ENCODE measurements at regions not wholly inside any gene's neighbourhood (a gene's known extent, or its start where the extent isn't known, plus 50 kb on each side); places are given as distances from the start of the nearest gene placed in this dataset.
"Not testable (repeated sequence)": the region's sequence is repeated elsewhere in the genome, so short reads cannot be mapped to it uniquely, and the experiment has no call there.

DNA sequence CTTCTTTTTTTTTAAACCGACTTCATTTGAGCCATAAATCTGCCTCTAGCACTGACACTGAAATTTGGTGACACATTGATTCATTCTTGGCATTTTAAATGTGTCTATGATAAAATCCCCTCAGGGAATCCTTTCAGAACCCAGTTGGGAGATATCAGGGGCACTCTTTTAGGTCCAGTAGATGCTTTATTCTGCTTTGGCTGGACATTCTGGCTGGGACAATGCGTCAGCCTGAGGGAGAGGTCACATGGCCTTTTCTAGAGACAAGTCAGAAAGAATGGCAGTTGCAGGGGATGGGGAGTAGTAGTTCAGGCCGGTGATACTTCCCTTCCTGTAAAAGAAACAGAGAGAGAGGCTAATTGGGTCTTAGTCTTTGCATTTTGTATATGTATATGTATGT, 63.1 kb downstream of the TRIM43 start:
- not testable (repeated sequence) for DNase-seq

DNA sequence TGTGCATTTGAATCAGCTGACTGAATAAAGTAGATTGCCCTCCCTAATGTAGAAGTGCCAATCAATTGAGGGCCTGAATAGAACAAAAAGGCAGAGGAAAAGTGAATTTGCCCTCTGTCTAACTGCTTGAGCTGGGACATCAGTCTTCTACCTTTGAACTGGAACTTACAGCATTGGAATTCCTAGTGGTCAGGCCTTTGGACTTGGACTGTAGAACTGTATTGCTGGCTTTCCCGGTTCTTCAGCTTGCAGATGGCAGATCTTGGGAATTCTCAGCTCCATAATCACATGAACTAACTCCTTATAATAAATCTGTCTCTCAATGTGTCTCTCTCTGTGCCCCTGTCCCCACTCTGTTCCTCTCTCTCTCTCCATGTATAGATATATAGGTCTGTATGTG, 64.8 kb downstream of the TRIM43 start:
- not testable (repeated sequence) for DNase-seq

DNA sequence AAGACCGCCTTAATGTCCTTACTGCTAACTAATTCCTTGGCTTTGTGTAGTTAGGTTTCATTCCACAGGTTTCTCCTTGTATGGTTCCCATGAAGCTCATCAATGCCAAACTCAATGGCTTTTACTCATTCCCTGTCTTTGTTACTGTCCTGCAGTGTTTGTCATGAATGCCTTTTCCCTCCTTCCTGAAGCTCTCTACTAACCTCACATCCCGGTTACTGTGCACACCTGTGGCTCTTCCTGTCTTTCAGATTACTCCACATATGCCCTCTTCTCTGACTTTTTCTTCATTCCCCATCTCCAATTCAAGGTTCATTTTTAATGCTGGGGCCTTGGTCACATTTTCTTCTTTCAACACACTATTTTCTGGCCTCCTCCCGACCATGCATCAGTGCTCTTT, 66.1 kb downstream of the TRIM43 start:
- not testable (repeated sequence) for DNase-seq

DNA sequence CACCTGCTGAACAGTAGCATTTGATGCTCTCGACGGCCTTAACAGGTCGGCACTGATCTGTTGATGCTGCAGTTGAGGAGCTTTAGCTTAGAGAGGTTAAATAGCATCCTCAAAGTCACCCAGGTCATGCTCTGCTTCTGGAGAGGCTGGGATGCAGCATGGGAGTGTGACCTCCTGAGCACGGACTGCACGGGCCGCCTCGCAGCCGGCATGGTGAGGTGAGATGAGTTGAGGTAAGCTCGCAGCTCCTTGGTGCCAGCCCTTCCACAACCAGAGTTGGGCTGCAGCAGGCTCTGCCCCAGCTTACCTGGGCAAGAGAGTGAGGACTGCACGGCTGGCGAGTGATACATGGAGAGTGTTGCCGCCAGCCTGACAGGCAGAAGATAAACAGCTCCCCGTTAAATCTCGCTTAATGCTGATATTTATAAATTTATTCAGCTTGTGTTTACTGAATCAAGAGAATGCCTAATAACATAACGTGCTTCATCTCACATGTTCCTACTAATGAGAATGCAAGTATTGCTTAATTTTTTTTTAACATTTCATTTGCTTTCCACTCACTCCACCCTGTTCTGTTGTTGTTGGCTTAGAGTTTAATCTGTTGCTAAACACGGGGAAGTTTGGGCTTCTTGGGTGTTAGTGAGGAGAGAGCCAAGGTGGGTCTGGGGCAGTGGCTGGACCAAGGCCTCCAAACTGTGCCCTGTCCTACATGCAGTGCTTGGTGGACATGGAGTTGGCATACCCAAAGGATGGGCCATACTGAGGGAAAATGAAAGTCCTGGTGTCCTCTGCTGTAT, 69.2 kb downstream of the TRIM43 start:
- DNase-seq = not testable (repeated sequence)

DNA sequence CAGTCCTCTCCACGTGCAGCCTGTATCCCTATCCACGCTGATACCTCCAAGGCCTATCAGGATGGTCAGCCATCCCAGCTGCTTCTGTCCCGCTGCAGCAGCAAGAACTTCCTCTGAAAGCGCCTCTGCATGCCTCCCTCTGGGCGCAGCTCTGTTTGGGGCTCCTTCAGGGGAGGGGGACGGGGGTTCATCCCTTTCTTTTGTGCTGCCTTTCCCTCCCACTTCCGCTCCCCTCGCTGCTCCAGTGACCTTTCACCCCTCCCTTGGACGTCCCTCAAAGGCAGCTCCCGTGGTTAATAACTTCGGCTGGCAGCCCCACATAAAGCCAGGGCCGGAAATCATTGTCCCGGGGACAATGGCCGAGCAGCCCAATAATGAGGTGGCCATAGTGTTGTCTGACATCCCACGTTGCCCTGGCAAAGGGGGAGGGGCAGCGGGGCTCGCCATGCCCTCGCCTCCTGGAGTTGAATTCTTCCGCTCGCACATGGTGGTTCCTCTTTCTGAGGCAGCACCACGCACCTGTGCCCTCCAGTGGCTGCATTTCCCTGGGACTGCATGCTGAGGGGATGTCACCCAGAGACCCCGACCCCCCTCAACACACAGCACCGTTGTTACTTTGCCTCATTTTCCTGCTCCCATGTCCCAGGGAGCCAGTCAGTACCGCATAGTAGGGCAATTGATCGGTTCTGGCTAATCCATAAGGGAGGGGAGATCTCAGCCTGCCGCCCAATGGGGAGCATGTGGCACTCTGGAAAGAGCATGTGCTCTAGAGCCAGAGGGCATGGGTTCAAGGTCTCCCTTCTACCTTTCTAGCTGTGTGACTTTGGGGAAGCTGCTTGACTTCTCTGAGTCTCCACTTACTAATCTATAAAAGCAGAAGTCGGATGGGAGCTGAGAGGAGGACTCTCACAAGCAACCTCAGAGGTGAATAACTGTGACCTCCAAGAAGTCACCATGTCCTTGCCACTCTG, 72.0 kb downstream of the TRIM43 start:
- not testable (repeated sequence) for DNase-seq

DNA sequence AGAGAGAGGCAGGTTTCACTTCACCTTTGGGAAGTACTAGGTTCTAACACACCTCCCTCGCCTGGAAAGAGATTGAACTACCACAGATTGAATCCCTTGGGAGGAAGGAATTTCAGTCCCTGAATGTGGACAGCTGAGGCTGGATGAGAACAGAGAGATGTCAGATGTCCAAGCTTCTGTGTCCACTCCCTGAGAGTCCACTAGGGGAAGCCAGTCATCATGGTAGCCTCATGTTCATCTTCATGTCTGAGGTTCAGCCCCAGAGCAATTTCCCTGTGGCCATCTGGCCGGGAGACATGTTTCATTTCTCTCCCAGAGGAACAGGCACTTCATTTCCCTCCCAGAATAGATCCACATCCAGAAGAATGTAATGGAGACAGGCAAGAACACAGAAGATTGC, 74.8 kb downstream of the TRIM43 start:
- DNase-seq = not testable (repeated sequence)

DNA sequence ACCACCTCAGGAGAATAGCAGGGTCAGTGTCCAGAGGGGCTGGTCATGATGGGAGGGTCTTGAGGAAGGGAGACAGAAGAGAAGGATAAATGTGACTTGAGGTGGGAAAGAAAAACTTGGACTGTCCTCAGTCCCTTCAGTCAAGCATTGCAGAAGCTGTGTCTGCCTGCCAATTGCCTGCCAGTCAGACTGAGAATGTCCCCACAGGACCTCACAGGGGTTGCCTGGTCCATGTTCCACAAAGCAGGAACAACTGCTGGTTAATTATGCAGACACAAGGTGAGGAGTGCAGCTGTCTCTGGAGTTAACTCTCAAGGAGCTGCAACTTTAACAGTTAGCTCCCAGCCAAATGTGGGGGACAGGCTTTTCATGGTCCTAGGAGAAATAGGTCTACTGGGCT, 75.7 kb downstream of the TRIM43 start:
- no peak for DNase-seq

DNA sequence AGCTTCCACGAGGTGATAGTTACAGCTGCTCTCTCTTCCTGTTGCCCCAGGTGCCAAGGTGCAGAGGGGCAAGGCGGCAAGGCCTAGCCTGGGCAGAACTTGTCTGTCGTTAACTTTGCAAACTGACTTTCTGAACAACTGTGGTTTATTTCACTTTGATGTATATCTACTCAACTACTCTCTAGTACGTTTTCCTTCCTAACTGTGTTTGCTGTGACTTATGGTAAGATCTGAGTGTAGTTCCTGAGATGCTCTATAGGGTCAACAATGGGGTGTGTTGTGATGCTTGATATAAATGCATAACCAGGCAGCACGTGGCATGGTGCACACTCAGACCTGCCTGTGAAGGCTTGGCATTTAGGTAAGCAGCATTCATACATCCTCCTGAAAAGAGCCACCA, 77.1 kb downstream of the TRIM43 start:
- not testable (repeated sequence) for DNase-seq

DNA sequence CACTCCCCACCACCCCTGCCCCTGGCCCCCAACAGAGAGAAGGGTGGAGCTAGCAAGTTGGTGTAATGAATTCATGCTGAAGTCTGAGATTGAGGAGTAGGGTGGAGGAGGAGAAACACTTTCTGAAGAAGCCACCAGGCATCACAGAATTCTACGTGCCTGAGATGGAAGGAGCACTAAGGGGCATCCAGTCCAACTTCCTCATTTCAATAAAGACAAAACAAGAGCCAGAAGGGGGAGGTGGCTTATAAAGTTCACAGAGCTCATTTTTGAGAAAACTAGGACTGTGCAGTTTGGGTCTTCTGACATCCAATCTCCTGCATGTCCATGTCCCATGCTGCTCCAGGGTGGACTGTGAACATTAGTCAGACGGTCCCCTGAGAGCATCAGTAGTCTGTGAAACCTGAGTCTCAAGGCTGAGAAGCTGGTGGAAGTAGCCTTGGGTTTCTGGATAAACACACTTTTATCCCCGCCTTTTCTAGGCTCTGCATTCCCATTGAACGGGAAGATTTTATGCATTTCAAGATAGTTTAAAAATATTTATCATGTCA, 77.7 kb downstream of the TRIM43 start:
- DNase-seq = no peak

DNA sequence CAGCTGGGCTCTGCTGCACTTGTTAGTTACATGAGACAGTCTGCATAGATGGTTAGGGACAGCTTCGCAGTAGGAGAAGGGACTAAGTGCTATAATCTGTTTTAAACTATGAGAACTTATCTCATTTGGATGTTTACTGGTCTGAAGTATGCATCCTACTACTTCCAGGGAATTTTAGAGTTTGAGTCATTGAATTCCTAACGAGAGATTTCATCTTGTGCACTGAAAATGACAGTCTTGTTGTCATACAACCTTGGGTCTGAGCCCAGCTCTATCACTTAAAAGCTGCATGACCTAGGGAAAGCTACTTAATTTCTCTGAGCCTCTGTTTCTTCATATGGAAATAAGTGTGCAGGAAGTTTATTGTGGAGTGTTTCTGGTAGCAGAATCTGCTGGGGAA, 78.4 kb downstream of the TRIM43 start:
- DNase-seq = no peak

DNA sequence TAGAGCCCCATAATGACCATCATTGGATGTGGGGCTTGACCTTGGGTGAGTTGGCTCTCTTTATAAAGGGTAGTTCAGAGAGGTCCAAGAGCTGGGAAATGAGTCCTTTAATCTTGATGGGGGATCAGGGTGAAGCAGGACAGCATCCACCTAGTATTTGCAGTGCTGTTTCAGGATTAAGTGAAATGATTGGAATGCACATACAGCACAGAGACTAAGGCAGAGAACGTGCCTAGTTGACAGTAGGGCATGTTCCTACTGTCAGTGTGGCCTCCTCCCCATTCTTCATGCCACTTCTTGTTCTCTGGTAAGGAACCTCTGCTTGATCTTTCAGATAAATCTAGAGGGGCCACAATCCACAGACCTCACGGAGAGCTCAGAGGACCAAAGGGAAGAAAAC, 78.9 kb downstream of the TRIM43 start:
- DNase-seq = no peak

DNA sequence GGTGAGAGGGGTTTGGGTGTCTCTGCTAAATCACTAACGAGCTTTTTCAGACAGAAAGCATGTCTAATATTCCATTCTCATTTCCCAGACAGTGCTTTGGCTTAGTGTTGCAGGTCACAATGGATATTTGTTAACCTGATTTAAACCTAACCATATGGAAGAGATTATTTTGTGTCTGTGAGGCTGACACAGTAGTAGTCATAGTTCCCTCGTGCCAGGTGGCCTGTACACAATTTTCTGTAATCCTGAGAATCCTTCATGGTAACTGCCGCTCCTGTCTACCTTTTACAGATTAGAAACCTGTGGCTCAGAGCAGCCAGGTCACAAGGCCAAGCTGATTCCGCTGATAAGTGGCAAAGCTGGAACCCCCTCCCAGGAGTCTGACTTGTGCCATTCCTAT, 79.4 kb downstream of the TRIM43 start:
- not testable (repeated sequence) for DNase-seq

DNA sequence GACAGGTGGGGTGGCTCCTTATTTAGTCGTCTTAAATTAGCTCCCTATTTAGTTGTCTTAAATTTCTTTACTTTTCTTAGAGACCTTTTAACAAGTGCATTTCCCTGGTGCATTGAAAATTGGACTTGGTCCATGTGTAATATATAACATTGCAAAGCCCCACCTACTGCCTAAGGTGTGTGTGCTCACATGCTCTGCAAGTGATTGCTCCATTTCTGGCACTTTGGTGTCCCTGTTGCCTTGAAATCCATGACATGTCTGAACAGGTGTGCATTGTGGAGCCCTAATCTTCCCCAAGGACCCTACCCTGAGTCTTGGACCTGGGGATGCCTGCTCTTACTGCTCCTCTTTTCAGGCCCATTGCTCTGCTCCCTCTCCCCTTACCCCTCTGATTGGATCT, 80.2 kb downstream of the TRIM43 start:
- DNase-seq = not testable (repeated sequence)

DNA sequence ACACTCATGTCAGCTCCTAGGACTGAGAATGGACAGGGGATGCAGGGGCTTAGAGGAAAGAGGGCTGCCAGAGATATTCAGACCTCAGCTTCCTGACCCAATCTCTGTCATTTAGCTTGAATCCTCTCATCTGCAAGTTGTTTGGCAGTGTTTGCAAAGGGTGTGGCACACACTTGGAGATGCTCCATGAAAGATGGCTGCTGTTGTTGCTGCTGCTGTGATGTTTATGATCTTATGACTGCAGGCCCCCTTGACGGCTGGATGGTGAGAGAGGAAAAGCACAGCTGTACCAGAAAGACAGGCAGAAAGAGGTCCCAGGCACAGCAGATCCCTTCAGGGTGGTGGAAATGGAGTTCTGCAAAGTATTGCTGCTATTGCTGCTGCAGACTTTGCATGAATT, 80.7 kb downstream of the TRIM43 start:
- not testable (repeated sequence) for DNase-seq

DNA sequence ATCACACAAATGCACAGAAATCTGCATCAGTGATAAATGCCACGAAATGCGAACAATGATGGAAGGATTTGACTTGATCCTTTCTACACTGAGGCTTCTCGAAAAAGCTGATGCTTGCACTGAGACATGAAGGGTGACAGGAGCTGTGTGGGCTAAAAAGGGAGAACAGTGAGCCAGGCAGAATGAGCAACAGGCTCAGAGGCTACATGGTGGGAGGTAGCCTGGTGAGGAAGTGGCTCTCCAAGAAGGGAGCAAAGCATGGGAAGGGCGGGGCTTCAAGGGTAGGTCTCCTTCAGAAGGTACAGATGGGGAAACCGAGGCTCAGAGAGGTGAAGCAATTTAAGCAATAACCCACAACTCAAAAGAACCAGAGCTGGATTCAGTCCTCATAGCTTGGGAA, 82.4 kb downstream of the TRIM43 start:
- no peak for DNase-seq

DNA sequence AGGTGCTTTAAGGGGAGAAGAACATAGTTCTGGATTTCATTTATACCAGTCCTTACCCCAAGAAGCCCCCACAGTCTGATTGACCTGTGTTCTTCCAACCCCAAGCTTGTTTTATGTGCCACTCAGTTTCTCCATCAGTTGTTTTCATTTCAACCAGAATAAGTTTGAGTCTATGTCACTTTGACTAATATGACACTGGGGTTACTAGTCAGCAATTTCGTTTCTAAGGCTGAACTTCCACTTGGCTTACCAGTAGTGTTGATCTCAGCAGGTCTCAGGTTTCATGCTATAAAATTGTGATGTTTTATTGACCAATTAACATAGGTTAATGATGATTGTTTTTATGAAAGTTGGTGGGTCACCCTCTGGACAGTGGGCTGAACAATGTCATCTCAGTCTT, 84.8 kb downstream of the TRIM43 start:
- DNase-seq = not testable (repeated sequence)

DNA sequence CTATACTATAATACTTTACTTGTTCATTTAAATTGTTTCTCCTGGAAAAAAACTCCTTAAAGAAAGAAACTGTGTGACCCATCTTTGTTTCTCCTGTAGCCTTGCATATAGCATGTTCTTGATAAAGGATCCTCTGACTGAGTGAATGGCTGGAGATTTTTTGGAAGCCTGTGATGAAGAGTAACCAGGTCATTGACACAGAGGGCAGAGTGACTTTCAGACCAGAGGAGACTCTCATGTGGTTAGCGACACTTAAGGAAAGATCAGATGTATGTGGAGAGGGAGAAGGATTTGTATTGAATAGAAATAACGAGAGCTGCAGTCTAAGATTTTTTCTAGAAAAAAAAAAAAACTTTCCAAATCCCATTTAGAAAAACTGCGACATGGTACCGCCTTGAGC, 85.5 kb downstream of the TRIM43 start:
- no peak for DNase-seq

DNA sequence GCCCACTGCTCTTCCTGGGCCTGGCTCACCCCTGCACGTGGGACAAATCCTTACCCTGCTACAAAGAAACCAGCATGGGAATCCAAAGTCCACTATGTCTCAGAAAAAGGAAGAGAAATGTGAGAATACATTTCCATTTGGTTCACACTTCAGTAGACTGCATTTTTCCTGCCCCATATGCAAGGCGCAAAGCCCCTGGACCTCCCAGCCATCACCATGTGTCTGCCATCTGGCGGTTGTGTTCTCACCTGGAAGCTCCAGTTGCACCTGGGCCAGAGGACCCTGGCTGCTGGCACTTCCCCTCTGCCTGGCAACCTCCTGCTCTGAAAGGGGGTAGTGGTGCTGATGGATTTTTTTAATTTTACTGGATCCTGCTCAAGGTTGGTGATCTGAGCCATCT, 86.0 kb downstream of the TRIM43 start:
- DNase-seq = not testable (repeated sequence)

DNA sequence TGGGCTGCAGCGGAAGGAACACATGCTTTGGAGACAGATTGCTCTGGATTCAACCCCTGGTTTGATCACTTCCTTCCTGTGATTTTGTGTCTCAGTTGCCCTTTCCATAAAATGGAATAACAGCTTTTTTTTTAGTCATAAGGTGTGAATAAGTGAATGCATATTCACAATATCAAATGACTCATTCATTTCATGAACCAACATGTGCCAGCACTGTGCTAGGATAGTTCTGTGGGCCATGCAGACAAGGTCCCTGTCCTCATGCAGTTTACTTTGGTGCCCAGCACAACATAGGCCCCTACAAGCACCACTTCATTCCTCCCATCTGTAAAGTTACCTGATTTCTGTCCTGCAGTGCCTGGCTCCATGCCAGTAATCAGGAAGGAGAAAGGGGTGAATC, 89.4 kb downstream of the TRIM43 start:
- not testable (repeated sequence) for DNase-seq

DNA sequence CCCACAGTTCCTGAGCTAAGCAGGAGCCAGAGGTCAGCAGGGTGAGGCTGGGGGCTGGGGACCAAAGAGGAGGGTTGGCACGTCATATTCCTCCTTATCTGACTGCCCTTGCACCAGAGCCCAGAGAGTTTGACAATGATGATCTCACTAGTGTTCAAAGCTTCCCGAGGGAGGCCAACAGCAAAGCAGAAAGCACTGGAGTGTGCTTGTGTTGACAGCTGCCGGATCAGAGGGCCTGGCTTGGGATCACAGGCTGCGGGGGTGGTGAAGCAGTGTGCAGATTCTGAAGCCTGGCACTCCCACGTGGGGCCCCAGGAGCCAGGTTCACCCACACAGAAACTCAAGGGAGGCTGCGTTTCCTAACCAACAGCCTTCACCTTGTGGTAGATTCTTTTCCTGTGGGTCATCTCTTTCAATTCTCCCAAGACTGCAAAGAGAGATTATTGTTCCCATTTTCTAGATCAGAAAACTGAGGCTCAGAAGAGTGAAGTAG, 89.8 kb downstream of the TRIM43 start:
- DNase-seq = peak; percentile 56

DNA sequence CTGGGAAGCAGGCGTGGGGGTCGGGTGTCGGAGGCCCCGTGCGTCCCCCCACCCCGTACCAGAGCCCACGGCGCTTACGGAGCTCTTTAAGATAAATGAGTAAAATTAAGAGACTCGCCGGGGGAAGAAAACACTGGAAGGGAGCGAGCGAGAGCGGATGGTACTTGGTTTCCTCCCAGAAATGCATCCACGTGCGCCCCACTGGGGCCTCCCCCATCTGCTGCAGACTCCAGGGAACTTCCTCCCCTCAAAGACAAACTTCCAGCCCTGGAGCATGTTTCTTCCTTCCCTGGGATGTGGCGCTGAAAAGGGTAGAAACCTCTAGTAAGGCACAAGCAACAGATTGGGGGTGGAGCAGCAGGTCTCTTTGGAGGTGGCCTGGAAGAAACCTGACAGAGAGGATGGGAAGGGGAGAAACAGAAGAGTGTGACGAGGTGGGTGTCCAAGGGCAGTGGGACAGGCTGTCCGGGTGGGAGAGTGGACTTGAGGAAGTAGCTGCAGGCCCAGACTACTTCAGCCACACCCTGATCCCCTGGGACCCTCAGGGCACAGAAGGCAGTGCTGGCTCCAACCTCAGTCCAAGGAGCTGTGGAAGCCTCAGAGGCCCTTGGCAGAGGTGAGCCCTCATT, 91.2 kb downstream of the TRIM43 start:
- peak; percentile 22 for DNase-seq

DNA sequence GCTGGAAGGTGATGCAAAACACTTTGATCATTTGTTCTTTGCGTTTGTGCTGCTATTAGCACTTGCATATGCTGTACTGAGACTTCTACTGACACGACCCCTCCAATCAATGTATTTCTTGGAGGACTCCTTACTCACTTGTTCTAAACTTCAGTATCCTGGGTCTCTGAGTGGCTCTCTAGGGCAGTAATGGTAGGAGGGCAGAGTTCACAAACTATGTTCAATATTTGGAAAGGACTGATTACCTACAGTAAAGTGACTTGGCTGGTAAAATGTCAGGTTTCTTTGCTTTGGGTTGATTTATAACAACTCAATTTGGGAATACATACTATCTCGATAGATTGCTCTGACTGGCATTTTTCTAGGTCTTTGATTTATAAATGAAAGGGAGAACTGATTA, 93.7 kb downstream of the TRIM43 start:
- DNase-seq = no peak

Data from right kidney (tissue), 1 donor.